Gastrocnemius medialis (tissue), 4 donors: ENCODE measurements at regions not wholly inside any gene's neighbourhood (a gene's known extent, or its start where the extent isn't known, plus 50 kb on each side); places are given as distances from the start of the nearest gene placed in this dataset.

ENCODE experiments used
- POLR2A ChIP-seq, 2 donors: fragments of 450-650 bp; IDR thresholded peaks; one replicate each; pipeline ENCODE4 v1.6.1; 2017; ENCODE audit warnings: antibody characterized with exemption in 2 of 2, mild to moderate bottlenecking in 2 of 2, moderate library complexity in 2 of 2
- TF ChIP-seq, protein P1 (sequence below), 5 experiments: fragments of 450-650 bp in 3 of 5; fragments of 200-600 bp in 2 of 5; sonication (generic) in 2 of 5; IDR thresholded peaks in 4 of 5; conservative IDR thresholded peaks in 1 of 5; 1 replicate in 4 of 5; 2 replicates in 1 of 5; pipeline ENCODE4 v1.5.1; 2016 to 2019; ENCODE audit warnings: antibody characterized with exemption in 5 of 5, mild to moderate bottlenecking in 3 of 5, moderate library complexity in 3 of 5

DNA sequence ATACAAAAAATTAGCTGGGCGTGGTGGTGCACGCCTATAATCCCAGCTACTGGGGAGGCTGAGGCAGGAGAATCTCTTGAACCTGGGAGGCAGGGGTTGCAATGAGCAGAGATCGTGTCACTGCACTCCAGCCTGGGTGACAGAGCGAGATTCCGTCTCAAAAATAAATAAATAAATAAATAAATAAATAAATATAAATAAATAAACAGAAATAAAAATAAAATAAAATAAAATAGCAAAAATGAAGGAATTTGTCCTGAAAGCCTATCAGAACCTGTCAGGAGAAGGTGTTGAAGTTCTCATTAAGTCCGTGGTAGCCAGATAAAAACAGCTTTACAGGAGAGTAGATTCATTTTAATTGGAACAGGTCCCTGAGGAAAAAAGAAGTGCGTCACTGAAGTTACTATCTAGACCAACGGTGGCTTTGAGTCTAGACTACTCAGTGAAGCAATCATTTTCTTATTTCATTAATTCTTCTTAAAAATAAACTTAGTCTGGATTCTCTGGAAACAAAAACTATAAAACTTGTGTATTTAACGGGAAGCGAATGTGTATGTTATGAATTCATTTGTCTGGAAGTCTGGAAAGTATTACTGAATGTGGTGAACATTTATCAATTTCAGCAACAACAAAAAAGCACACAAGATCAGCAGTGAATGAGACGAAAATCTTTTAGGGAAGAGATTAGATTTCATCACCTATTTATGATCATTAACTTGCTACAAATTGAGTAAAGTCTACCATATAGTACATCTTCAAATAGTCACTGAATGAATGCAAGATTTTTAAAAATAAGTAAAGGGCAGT is 248.5 kb upstream of the PDE3A start:
- TF ChIP-seq, protein P1, sequence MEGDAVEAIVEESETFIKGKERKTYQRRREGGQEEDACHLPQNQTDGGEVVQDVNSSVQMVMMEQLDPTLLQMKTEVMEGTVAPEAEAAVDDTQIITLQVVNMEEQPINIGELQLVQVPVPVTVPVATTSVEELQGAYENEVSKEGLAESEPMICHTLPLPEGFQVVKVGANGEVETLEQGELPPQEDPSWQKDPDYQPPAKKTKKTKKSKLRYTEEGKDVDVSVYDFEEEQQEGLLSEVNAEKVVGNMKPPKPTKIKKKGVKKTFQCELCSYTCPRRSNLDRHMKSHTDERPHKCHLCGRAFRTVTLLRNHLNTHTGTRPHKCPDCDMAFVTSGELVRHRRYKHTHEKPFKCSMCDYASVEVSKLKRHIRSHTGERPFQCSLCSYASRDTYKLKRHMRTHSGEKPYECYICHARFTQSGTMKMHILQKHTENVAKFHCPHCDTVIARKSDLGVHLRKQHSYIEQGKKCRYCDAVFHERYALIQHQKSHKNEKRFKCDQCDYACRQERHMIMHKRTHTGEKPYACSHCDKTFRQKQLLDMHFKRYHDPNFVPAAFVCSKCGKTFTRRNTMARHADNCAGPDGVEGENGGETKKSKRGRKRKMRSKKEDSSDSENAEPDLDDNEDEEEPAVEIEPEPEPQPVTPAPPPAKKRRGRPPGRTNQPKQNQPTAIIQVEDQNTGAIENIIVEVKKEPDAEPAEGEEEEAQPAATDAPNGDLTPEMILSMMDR (IDR thresholded peaks at IDR 0.05 in 4 of 5, conservative IDR thresholded peaks at IDR 0.05 in 1 of 5), result no peak
- TF ChIP-seq POLR2A (IDR thresholded peaks at IDR 0.05), result no peak
